Activated T-cell treated with anti-CD3 and anti-CD28 coated beads, Interleukin-2, amount 50 U/mL, for 4 hours (primary cell): ENCODE measurements at regions not wholly inside any gene's neighbourhood (a gene's known extent, or its start where the extent isn't known, plus 50 kb on each side); places are given as distances from the start of the nearest gene placed in this dataset.

Experiments
- ATAC-seq, 2 donors: fragments of 200-7000 bp; cut with Tn5 transposase; one replicate each; pipeline ENCODE4 v1.10.0; 2021
- DNase-seq: peaks from one replicate; pipeline ENCODE4 v3.0.0-alpha.2; 2020
- H3K27me3 Mint-ChIP-seq: one replicate; pipeline ENCODE4 v1.8.0; 2021; ENCODE audit warnings: low read depth, mixed read lengths
- H3K36me3 Mint-ChIP-seq: one replicate; pipeline ENCODE4 v1.8.0; 2022; ENCODE audit warnings: mixed read lengths; ENCODE audit not compliant: insufficient read depth
- H3K4me1 Mint-ChIP-seq: one replicate; pipeline ENCODE4 v1.8.0; 2021; ENCODE audit warnings: low read depth, mixed read lengths
- H3K4me3 Mint-ChIP-seq: one replicate; pipeline ENCODE4 v1.8.0; 2021; ENCODE audit warnings: mild to moderate bottlenecking, moderate library complexity, mixed read lengths
- H3K9me3 Mint-ChIP-seq: one replicate; pipeline ENCODE4 v1.8.0; 2021; ENCODE audit warnings: mixed read lengths

- ATAC-seq, result no peak
- DNase-seq, result no peak
- H3K36me3 Mint-ChIP-seq, result no peaks in the 10 kb centered on the region
- H3K9me3 Mint-ChIP-seq, result peaks cover 35% of the 10 kb centered on the region
- no peaks in the 10 kb centered on the region for H3K4me1 Mint-ChIP-seq
- H3K27me3 Mint-ChIP-seq, result no peaks in the 10 kb centered on the region
- no peak overlapping the region for H3K4me3 Mint-ChIP-seq
Observed at GRCh38 chr4:32429151-32429550, 1709.0 kb downstream of the PCDH7 start.

DNA sequence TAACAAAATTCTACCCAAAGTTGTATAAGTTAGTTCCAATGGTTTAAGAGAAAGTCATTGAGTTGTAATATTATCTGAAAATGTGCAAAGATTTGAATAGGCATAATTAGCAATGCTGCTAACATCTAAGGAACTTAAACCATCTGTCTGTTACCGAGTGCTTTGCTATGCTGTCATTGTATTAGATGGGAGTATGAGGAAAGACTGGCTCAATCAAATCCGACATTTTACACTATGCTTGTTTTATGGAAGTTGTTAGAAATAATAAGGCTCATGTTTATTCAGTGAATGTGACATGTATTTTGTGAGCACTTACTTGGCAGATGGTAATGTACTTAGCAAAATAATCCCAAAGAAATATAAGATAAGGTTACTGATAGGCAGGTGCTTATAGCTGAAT, 1715.1 kb downstream of the PCDH7 start:
- Mint-ChIP-seq H3K9me3 (peaks cover 21% of the 10 kb centered on the region), H3K27me3 (no peaks in the 10 kb centered on the region), H3K4me3 (no peak overlapping the region), H3K36me3 (no peaks in the 10 kb centered on the region), H3K4me1 (no peaks in the 10 kb centered on the region)
- ATAC-seq, result no peak
- DNase-seq, result no peak

DNA sequence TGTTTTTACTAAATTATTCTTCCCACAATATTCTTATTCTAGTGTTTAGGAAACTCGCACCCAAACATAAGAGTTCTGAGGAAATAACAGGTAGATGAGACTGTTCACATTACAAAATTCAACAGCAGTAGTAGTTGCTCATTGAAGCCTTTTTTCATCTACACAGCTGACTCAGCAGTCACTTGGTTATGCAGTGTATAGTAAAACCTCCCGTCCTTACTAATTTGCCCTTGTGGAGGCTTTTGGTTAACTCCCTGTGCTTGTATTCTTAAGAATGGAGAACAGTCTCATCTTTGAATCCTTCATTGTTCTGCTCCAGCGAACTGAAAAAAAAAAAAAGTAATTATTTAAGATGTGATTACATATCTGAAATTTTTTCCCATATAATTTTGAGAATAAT, 1716.6 kb downstream of the PCDH7 start:
- Mint-ChIP-seq H3K9me3 (peaks cover 16% of the 10 kb centered on the region), H3K4me3 (no peak overlapping the region), H3K36me3 (no peaks in the 10 kb centered on the region), H3K27me3 (no peaks in the 10 kb centered on the region), H3K4me1 (no peaks in the 10 kb centered on the region)
- ATAC-seq, result no peak
- no peak for DNase-seq

DNA sequence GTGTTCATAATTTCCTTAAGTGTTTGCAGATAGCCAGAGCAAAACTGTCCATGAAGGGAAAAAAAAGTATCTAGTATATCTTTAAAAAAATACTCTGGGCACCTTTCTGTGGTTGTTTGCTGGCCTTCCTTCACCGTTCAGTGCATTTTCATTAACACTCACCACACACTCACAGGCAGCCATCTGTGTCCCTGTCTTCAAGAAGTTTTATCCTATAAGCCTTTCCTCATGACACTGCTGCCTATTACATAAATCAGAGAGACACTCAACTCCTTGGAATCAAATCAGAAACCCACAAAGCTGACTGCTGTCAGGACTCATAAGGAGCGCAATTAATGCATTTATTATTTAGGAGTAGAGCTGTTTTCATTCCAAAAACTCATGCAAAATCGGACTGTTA, 1720.2 kb downstream of the PCDH7 start:
- H3K36me3 Mint-ChIP-seq, result no peaks in the 10 kb centered on the region
- no peak for ATAC-seq

DNA sequence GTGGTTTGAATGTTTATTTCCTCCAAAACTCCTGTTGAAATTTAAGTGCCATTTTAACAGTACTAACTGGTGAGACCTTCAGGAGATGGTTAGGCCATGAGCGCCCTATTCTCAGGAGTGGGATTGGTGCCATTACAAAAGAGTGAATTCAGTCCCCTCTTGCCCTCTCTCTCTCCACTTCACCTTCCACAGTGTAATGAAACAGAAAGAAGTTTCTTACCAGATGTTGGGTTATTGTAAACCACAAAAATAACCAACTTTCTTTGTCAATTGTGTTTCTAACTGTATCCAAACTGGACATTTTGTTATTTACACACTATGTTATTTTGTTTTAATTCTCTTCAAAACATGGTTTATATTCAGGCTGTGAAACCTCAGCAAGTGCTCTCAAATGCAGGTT, 1734.3 kb downstream of the PCDH7 start:
- Mint-ChIP-seq H3K9me3 (peaks cover 5% of the 10 kb centered on the region), H3K4me3 (no peak overlapping the region), H3K36me3 (no peaks in the 10 kb centered on the region), H3K4me1 (no peaks in the 10 kb centered on the region), H3K27me3 (no peaks in the 10 kb centered on the region)
- ATAC-seq (no peak), DNase-seq (no peak)

More for the DNA sequence above, 1720.2 kb downstream of the PCDH7 start:
- H3K9me3 Mint-ChIP-seq, result peaks cover 9% of the 10 kb centered on the region
- DNase-seq, result no peak
- H3K4me1 Mint-ChIP-seq, result no peaks in the 10 kb centered on the region
- no peak overlapping the region for H3K4me3 Mint-ChIP-seq
- no peaks in the 10 kb centered on the region for H3K27me3 Mint-ChIP-seq

DNA sequence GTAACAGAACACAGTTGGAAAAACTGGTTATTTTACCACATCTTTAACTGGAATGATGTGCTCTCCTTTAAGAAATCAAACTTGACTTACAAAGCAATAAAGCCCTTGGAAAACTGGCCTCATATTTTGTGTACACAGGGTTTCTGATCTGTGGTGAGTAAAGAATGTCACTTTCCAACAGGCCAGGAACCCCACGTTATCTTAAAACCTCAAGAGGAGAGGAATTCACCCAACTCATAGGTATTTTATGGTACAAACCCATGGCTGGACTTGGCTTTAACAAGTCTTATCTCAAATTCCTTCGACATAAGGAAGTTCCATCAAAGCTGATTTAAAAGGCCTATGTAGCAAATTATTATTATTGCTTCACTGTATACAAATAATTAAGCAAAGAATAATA, 1735.1 kb downstream of the PCDH7 start:
- Mint-ChIP-seq H3K36me3 (no peaks in the 10 kb centered on the region), H3K9me3 (peaks cover 5% of the 10 kb centered on the region), H3K27me3 (no peaks in the 10 kb centered on the region), H3K4me1 (no peaks in the 10 kb centered on the region), H3K4me3 (no peak overlapping the region)
- no peak for DNase-seq
- no peak for ATAC-seq

DNA sequence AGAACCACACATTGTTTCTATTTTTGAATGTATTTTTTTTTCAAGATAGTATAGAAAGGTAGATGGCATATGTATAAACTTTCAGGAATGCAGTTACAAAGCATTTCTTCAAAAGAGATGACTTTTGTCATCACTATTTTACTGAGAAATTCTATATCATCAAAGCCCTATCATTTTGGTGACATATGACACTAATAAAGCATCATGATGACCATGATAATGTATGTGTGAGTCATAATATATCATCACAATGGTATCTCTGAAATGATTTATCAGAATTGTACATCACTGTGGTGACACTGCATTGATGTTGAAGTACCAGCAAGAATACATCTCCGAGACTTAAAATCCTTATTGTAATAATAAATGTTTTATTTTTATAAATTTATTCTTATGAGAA, 1740.8 kb downstream of the PCDH7 start:
- Mint-ChIP-seq H3K9me3 (peaks cover 8% of the 10 kb centered on the region), H3K27me3 (no peaks in the 10 kb centered on the region), H3K36me3 (no peaks in the 10 kb centered on the region), H3K4me3 (no peak overlapping the region), H3K4me1 (no peaks in the 10 kb centered on the region)
- DNase-seq (no peak), ATAC-seq (no peak)

DNA sequence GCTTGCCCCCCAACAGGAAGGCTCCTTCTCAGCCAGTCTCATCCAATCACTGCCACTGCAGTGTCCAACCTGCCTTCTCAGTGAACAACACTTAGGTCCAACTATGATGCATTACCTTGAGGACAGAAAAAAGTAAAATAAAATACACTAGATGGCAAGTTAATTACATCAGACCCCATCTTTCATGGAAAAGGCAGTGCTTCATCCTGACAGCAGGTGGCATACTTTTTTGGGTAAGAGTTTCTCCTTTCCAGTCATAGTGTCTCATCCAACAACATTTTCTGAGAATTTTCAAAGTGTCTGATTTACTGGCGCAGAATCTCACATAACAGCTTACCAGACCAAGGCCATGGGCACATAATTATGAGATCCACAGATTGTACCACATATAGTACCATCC, 1742.8 kb downstream of the PCDH7 start:
- H3K4me1 Mint-ChIP-seq, result no peaks in the 10 kb centered on the region
- H3K9me3 Mint-ChIP-seq, result peaks cover 3% of the 10 kb centered on the region
- no peaks in the 10 kb centered on the region for H3K27me3 Mint-ChIP-seq
- no peak overlapping the region for H3K4me3 Mint-ChIP-seq
- no peak for DNase-seq
- H3K36me3 Mint-ChIP-seq, result no peaks in the 10 kb centered on the region
- ATAC-seq, result no peak

- H3K9me3 Mint-ChIP-seq, result peaks cover 10% of the 10 kb centered on the region
- no peak for DNase-seq
- no peak for ATAC-seq
Observed at GRCh38 chr4:32470087-32470585, 1750.0 kb downstream of the PCDH7 start.

GRCh38 chr4:32472918-32473317, 1752.7 kb downstream of the PCDH7 start:
- DNase-seq, result no peak
- no peak overlapping the region for H3K4me3 Mint-ChIP-seq
- no peaks in the 10 kb centered on the region for H3K36me3 Mint-ChIP-seq
- H3K4me1 Mint-ChIP-seq, result no peaks in the 10 kb centered on the region
- no peak for ATAC-seq
- peaks cover 16% of the 10 kb centered on the region for H3K9me3 Mint-ChIP-seq
- H3K27me3 Mint-ChIP-seq, result no peaks in the 10 kb centered on the region

More at GRCh38 chr4:32470087-32470585, 1750.0 kb downstream of the PCDH7 start:
- no peak overlapping the region for H3K4me3 Mint-ChIP-seq
- no peaks in the 10 kb centered on the region for H3K4me1 Mint-ChIP-seq
- no peaks in the 10 kb centered on the region for H3K27me3 Mint-ChIP-seq
- no peaks in the 10 kb centered on the region for H3K36me3 Mint-ChIP-seq

DNA sequence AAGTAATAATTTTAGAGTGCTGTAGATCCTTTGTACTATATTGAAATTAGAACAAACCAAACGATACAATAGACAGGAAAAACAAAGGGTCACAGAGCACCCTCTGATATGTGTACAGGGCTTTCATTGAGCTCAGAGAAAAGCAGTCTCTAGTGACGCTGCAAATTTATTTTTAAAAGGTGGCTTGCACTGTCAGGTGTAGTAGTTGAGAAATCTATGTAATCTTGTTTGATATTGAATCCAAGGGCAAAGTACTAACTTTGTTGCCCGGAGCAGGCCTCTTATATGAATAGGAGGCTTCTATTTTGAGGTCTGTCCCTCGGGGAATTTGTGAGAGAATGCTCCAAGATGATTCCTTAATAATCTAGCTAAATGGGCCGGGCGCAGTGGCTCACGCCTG, 1755.5 kb downstream of the PCDH7 start:
- Mint-ChIP-seq H3K27me3 (no peaks in the 10 kb centered on the region), H3K9me3 (peaks cover 24% of the 10 kb centered on the region), H3K4me1 (no peaks in the 10 kb centered on the region), H3K4me3 (no peak overlapping the region), H3K36me3 (no peaks in the 10 kb centered on the region)
- DNase-seq, result no peak
- ATAC-seq, result no peak

DNA sequence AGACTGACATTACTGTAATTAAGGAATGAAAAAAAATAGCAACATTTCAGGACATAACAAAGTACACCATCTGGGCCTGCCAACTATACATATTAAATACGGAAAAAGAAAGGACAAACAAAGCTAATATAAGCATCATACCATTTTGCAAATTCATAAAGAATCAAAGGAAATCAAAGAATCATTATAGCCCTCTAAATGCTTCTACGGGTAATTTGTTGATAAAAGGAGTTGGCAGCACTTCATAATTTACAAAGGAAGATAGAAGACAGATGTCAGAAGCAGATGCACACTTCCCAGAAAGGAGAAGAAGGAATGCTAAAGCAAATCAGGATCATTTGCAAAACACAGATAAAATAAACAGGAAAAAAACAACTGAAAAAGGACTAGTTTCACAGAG, 1757.3 kb downstream of the PCDH7 start:
- Mint-ChIP-seq H3K27me3 (no peaks in the 10 kb centered on the region), H3K9me3 (peaks cover 24% of the 10 kb centered on the region), H3K4me1 (no peaks in the 10 kb centered on the region), H3K4me3 (no peak overlapping the region), H3K36me3 (no peaks in the 10 kb centered on the region)
- ATAC-seq (no peak), DNase-seq (no peak)

- H3K4me1 Mint-ChIP-seq, result no peaks in the 10 kb centered on the region
- H3K27me3 Mint-ChIP-seq, result no peaks in the 10 kb centered on the region
- no peak overlapping the region for H3K4me3 Mint-ChIP-seq
- DNase-seq (no peak), ATAC-seq (no peak)
- no peaks in the 10 kb centered on the region for H3K36me3 Mint-ChIP-seq
- H3K9me3 Mint-ChIP-seq, result peaks cover 9% of the 10 kb centered on the region
Observed at GRCh38 chr4:32485956-32486355, 1765.8 kb downstream of the PCDH7 start.

- Mint-ChIP-seq H3K27me3 (no peaks in the 10 kb centered on the region), H3K36me3 (no peaks in the 10 kb centered on the region), H3K4me1 (no peaks in the 10 kb centered on the region), H3K4me3 (no peak overlapping the region), H3K9me3 (peaks cover 5% of the 10 kb centered on the region)
- no peak for ATAC-seq
- no peak for DNase-seq
Observed at GRCh38 chr4:32488690-32489089, 1768.5 kb downstream of the PCDH7 start.

DNA sequence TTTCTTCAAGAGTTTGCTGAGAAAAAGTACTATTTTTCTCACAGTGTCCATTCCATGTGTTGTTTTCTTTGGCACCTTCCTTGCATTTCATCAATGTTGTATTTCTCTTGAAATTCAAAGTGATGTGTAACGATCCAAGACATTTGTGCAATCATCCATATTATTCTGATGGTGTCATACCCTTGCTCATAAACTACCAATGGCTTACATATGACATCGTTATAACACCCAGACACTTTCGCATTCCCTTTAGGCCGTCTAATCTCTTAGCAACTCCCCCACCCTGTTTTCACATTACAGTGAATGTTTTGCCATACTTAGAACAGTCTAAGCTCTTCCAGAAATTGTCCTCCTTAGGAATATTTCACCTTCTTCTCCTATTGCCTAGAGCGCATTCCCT, 1779.0 kb downstream of the PCDH7 start:
- Mint-ChIP-seq H3K36me3 (no peaks in the 10 kb centered on the region), H3K4me1 (no peaks in the 10 kb centered on the region), H3K9me3 (peaks cover 9% of the 10 kb centered on the region), H3K27me3 (no peaks in the 10 kb centered on the region), H3K4me3 (no peak overlapping the region)
- DNase-seq (no peak), ATAC-seq (no peak)

DNA sequence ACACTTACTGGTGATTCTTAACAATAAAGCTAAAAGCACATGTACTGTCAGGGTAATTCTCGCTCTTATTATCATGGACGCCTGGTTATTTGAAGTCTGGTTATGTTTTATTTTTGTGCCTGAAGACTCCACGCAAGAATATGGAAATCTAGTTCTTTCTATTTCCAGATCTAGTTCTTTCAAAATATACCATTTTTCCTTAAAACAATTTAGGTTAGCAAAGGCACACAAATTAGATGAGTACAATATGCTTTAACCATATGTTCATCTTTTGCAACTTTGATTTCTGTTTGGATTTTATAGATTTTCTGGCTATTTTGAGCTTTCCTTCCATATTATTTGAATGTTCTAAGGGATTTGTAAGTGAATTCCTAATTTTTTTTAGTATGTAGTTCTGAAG, 1783.1 kb downstream of the PCDH7 start:
- DNase-seq (no peak), ATAC-seq (no peak)
- H3K9me3 Mint-ChIP-seq, result peaks cover 18% of the 10 kb centered on the region
- H3K36me3 Mint-ChIP-seq, result no peaks in the 10 kb centered on the region
- H3K4me3 Mint-ChIP-seq, result no peak overlapping the region
- H3K27me3 Mint-ChIP-seq, result no peaks in the 10 kb centered on the region
- no peaks in the 10 kb centered on the region for H3K4me1 Mint-ChIP-seq
